ENCODE measurements at regions not wholly inside any gene's neighbourhood (a gene's known extent, or its start where the extent isn't known, plus 50 kb on each side); places are given as distances from the start of the nearest gene placed in this dataset.

DNA sequence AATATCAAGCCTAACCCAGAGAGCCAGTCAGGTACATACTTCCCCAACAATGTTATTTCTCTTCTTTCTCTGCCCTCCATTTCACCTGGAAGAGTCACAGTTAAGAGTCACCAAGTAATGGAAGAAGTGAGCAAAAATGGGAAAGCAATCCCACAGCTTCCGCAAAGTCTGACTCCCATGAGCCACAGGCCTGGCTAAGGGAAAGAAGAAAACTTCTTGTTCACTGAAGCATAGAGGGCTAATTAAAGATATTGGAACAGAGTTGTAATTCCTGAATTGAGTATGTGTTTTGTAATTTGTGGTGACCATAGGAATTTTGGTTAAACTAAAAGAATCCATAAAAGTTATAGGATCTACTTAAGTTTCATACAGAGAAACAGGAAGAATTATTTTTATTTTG lies 830.9 kb upstream of the PCDH20 start:
- Histone ChIP-seq H4K8ac (replicated peaks; ENCODE audit: insufficient read length, low read depth, low read length) (no peak overlapping the region), H2BK20ac (ENCODE audit: low read depth, low read length, poor library complexity, severe bottlenecking) (no peak overlapping the region), H3K9ac (ENCODE audit: extremely low read depth, insufficient read length, low read length) (no peak overlapping the region), H3K4me2 (ENCODE audit: insufficient read depth, insufficient read length, low read length) (no peak overlapping the region), H4K5ac (ENCODE audit: insufficient read length, low read depth, low read length) (no peak overlapping the region), H3T11ph (ENCODE audit: low read length) (no peak overlapping the region), H2AK5ac (ENCODE audit: insufficient read length, low read length) (no peak overlapping the region), H3K14ac (ENCODE audit: insufficient read depth, low read length) (no peak overlapping the region), H3K4me1 (ENCODE audit: insufficient read depth, low read length) (no peaks in the 10 kb centered on the region), H3K9me3 (ENCODE audit: control insufficient read depth, low read depth, low read length) (no peaks in the 10 kb centered on the region), H4K20me1 (ENCODE audit: control insufficient read depth, insufficient read depth, insufficient read length) (no peaks in the 10 kb centered on the region), H3K4ac (ENCODE audit: low read depth, low read length) (no peak overlapping the region), H3K27ac (ENCODE audit: insufficient read length, low read depth, low read length) (no peak overlapping the region), H2BK12ac (ENCODE audit: insufficient read length, low read depth, low read length) (no peak overlapping the region), H4K91ac (ENCODE audit: insufficient read length, low read depth, low read length) (no peak overlapping the region), H3K79me2 (ENCODE audit: insufficient read depth, low read length) (no peaks in the 10 kb centered on the region), H3K56ac (ENCODE audit: insufficient read length, low read depth, low read length) (no peak overlapping the region), H2BK120ac (ENCODE audit: low read depth, low read length, poor library complexity, severe bottlenecking) (no peak overlapping the region), H3K27me3 (ENCODE audit: insufficient read depth, low read length) (no peaks in the 10 kb centered on the region), H3K23me2 (ENCODE audit: insufficient read length, low read depth, low read length, poor library complexity, severe bottlenecking) (no peaks in the 10 kb centered on the region), H3K79me1 (ENCODE audit: insufficient read depth, low read depth, low read length, poor library complexity, severe bottlenecking) (no peaks in the 10 kb centered on the region), H2BK5ac (ENCODE audit: insufficient read length, low read length) (no peak overlapping the region), H3K23ac (ENCODE audit: insufficient read length, low read depth, low read length) (no peak overlapping the region), H2AFZ (ENCODE audit: low read length) (no peak overlapping the region), H2BK15ac (ENCODE audit: low read depth, low read length) (no peak overlapping the region), H3K18ac (ENCODE audit: insufficient read length, low read depth, low read length) (no peak overlapping the region)
- Mint-ChIP-seq H3K27ac (no peak overlapping the region; a peak in 1 of 7 replicates), H3K4me1 (no peaks in the 10 kb centered on the region), H3K4me3 (no peak overlapping the region), H3K27me3 (ENCODE audit: low read depth) (no peaks in the 10 kb centered on the region), H3K9me3 (no peaks in the 10 kb centered on the region), H3K36me3 (ENCODE audit: insufficient read depth in 1 of 3, low read depth in 3 of 3) (no peaks in the 10 kb centered on the region)
- TF ChIP-seq, protein P1, sequence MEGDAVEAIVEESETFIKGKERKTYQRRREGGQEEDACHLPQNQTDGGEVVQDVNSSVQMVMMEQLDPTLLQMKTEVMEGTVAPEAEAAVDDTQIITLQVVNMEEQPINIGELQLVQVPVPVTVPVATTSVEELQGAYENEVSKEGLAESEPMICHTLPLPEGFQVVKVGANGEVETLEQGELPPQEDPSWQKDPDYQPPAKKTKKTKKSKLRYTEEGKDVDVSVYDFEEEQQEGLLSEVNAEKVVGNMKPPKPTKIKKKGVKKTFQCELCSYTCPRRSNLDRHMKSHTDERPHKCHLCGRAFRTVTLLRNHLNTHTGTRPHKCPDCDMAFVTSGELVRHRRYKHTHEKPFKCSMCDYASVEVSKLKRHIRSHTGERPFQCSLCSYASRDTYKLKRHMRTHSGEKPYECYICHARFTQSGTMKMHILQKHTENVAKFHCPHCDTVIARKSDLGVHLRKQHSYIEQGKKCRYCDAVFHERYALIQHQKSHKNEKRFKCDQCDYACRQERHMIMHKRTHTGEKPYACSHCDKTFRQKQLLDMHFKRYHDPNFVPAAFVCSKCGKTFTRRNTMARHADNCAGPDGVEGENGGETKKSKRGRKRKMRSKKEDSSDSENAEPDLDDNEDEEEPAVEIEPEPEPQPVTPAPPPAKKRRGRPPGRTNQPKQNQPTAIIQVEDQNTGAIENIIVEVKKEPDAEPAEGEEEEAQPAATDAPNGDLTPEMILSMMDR (conservative IDR thresholded peaks at IDR 0.05) = no peak
- no peak for DNase-seq
- WGBS (ENCODE audit: extremely low coverage, insufficient read length, low lambda C conversion rate) = no CpG with 5 or more reads among the region's 1 CpG
